Neutrophil (primary cell): ENCODE measurements at regions not wholly inside any gene's neighbourhood (a gene's known extent, or its start where the extent isn't known, plus 50 kb on each side); places are given as distances from the start of the nearest gene placed in this dataset.

ENCODE experiments used
- H3K27ac ChIP-seq: fragments of 200-600 bp; sonication (generic); 2 replicates; pipeline ENCODE4 v1.5.1; 2016; ENCODE audit warnings: mild to moderate bottlenecking, moderate library complexity
- H3K27me3 ChIP-seq: fragments of 200-600 bp; sonication (generic); 2 replicates; pipeline ENCODE4 v1.6.0; 2016; ENCODE audit warnings: mild to moderate bottlenecking
- H3K36me3 ChIP-seq: fragments of 200-600 bp; sonication (generic); 2 replicates; pipeline ENCODE4 v1.5.1; 2017
- H3K4me1 ChIP-seq, 2 experiments: fragments of 200-600 bp in 1 of 2; sonication (generic) in 1 of 2; 1 replicate in 1 of 2; 2 replicates in 1 of 2; pipeline versions ENCODE4 v1.5.1 to v1.6.1; 2013 to 2016; ENCODE audit warnings: low read depth in 1 of 2, low read length in 1 of 2, mild to moderate bottlenecking in 1 of 2, moderate library complexity in 1 of 2; ENCODE audit not compliant: control insufficient read depth in 1 of 2, insufficient read depth in 1 of 2
- H3K4me3 ChIP-seq, 2 experiments: fragments of 200-600 bp in 1 of 2; sonication (generic) in 1 of 2; 1 replicate in 1 of 2; 2 replicates in 1 of 2; pipeline ENCODE4 v1.5.1; 2013 to 2016; ENCODE audit warnings: low read depth in 1 of 2, low read length in 1 of 2, mild to moderate bottlenecking in 1 of 2, moderate library complexity in 1 of 2
- H3K9me3 ChIP-seq: fragments of 200-600 bp; sonication (generic); 2 replicates; pipeline ENCODE4 v1.5.1; 2016
- CTCF ChIP-seq: fragments of 200-600 bp; sonication (generic); IDR thresholded peaks from 2 replicates; pipeline ENCODE4 v1.5.1; 2016; ENCODE audit warnings: antibody characterized with exemption

GRCh38 chr2:236501531-236501930 is 68.1 kb upstream of the ACKR3 start:
- no peak for TF ChIP-seq CTCF
- no peaks in the 10 kb centered on the region for H3K36me3 ChIP-seq
- H3K27me3 ChIP-seq = peaks cover 37% of the 10 kb centered on the region
- H3K9me3 ChIP-seq = no peaks in the 10 kb centered on the region
- H3K4me1 ChIP-seq = no peaks in the 10 kb centered on the region
- H3K4me3 ChIP-seq = no peak overlapping the region
- H3K27ac ChIP-seq = no peak overlapping the region

GRCh38 chr2:236503100-236503499 is 66.5 kb upstream of the ACKR3 start:
- H3K27ac ChIP-seq = no peak overlapping the region
- peaks cover 53% of the 10 kb centered on the region for H3K27me3 ChIP-seq
- no peaks in the 10 kb centered on the region for H3K9me3 ChIP-seq
- TF ChIP-seq CTCF = no peak
- H3K4me1 ChIP-seq = peaks cover 3 to 6% of the 10 kb centered on the region in 2 experiments
- H3K36me3 ChIP-seq = no peaks in the 10 kb centered on the region
- H3K4me3 ChIP-seq = no peak overlapping the region

- H3K9me3 ChIP-seq = no peaks in the 10 kb centered on the region
- TF ChIP-seq CTCF = no peak
Measured at GRCh38 chr2:236503583-236503982, 66.0 kb upstream of the ACKR3 start.

GRCh38 chr2:236505041-236505440 is 64.6 kb upstream of the ACKR3 start:
- Histone ChIP-seq H3K4me1 (peaks cover 3 to 6% of the 10 kb centered on the region in 2 experiments), H3K27ac (no peak overlapping the region), H3K27me3 (peaks cover 69% of the 10 kb centered on the region), H3K36me3 (no peaks in the 10 kb centered on the region), H3K4me3 (no peak overlapping the region), H3K9me3 (no peaks in the 10 kb centered on the region)
- TF ChIP-seq CTCF = no peak

More at GRCh38 chr2:236503583-236503982, 66.0 kb upstream of the ACKR3 start:
- Histone ChIP-seq H3K4me3 (no peak overlapping the region), H3K27ac (no peak overlapping the region), H3K4me1 (peaks cover 3 to 6% of the 10 kb centered on the region in 2 experiments), H3K36me3 (no peaks in the 10 kb centered on the region), H3K27me3 (peaks cover 58% of the 10 kb centered on the region)

GRCh38 chr2:236505648-236506047 is 64.0 kb upstream of the ACKR3 start:
- Histone ChIP-seq H3K4me3 (no peak overlapping the region), H3K27ac (no peak overlapping the region), H3K36me3 (no peaks in the 10 kb centered on the region), H3K4me1 (peaks cover 3 to 6% of the 10 kb centered on the region in 2 experiments), H3K9me3 (no peaks in the 10 kb centered on the region), H3K27me3 (peaks cover 74% of the 10 kb centered on the region)
- no peak for TF ChIP-seq CTCF
